GM21381 (cell line): ENCODE measurements at regions not wholly inside any gene's neighbourhood (a gene's known extent, or its start where the extent isn't known, plus 50 kb on each side); places are given as distances from the start of the nearest gene placed in this dataset.

Experiments used
- ATAC-seq: cut with Tn5 transposase; IDR thresholded peaks from one replicate; pipeline ENCODE4 v1.9.1; 2021; ENCODE audit warnings: mild to moderate bottlenecking, moderate library complexity; ENCODE audit not compliant: unreplicated experiment

GRCh38 chr15:98187549-98187948 is 227.0 kb downstream of the ARRDC4 start:
- no peak for ATAC-seq

DNA sequence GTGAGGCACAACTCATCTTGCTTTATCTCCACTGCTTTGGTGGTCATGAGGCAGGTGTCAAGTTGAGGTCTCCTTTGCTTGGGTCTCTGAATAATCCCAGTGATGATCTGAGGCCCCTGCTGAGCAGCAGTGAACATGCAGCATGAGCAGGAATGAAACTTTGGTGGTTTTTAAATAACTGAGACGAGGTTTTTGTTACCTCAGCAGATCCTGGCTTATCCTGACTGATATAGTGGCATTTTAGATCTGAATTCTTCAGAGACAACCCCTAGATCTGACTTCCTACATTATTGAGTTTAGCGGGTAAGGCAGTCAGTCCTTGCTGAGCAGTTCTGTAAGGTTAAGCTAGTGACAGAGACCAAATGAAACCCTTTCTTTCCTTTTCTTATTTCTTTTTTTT is 230.4 kb downstream of the ARRDC4 start:
- ATAC-seq: no peak

DNA sequence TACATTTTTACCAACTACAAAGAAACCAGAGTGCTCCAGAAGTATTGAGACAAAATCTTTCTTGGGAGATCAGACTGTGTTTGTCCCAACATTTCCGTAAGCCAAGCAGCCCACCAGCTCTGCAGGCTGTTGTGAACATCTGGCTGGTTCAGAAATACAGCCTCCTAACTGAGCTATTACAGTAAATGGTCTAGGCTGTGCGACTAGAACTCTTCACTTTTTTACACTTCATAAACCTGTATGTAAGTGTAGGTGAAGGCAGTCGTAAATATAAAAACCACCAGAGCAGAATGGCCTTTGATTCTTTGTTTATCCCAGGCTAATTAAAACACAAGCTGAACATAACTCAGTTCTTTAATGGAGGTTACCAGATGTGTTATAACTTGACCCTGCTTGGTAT is 235.3 kb downstream of the ARRDC4 start:
- ATAC-seq: no peak

GRCh38 chr15:98196371-98196770 is 235.9 kb downstream of the ARRDC4 start:
- no peak for ATAC-seq

DNA sequence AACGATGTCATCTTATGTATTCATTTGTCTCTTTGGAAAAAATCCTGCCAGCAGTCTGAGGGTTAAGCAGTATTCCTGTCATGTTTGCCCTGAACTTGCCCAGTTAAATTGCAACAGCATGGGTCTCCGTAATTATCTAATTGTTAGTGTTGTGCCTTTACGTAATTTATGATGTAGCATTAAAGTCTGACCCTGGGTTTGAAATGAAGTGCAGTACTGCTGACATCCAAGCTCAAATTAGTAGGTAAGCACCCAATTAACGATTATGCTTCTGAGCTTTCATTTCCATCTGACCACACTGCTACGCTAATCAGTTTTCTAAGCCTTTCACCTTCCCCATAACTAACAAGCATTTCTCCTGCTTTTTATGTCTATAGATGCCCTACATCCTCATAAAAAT is 241.8 kb downstream of the ARRDC4 start:
- no peak for ATAC-seq

DNA sequence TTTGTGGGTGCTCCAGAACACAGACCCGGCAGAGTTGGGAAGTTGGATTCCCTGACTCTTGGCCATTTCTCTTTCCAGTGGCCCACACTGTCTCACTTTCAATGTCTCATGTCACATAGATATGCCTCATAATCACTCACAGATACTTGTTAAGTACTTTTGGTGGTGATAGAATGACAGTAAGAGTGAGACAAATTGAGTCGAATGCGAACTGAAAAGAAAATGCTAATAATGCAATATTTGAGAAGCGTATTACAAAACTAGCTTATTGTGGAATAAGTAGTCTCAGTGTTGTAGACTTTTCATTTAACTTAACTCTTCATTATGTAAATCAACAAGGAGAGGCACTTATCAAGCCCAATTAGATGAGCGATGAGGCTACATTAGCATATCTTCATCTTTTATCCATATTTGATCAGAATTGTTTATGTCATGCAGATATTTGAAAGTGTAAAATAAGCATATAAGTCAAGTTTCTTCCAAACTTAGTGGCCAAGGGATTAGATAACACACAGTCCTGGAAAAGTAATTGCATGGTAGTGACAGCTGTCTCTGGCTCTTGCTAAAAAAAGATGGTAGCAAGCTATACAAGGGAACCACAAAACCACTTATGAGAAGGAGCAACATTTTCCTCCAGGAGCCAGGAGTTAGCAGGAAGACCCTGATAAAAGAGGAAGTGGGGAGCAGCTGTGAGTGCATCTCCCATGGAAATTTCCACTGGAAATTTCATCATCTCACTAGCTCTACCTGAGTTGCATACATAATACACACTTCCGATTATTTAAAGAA is 243.6 kb downstream of the ARRDC4 start:
- ATAC-seq: no peak

DNA sequence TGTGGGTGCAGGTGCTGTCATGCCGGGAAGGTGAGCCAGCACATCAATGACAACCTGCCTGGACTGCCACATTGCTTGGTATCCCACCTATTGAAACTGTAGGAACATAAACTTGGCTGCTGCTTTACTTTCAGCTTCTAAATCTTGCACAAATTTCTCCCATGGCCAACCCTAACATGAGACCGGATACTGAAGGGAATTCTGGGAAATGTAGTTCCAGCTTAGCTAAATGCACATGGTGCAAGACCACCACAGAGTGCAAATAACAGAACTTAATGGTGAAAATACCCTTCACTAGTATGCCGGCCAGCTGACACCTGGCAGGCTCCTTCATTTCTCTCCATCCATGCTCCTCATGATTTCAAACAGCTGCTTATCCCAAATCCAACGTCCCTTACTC is 247.4 kb downstream of the ARRDC4 start:
- no peak for ATAC-seq

- no peak for ATAC-seq
Measured at GRCh38 chr15:98213346-98213979, 253.0 kb downstream of the ARRDC4 start.

DNA sequence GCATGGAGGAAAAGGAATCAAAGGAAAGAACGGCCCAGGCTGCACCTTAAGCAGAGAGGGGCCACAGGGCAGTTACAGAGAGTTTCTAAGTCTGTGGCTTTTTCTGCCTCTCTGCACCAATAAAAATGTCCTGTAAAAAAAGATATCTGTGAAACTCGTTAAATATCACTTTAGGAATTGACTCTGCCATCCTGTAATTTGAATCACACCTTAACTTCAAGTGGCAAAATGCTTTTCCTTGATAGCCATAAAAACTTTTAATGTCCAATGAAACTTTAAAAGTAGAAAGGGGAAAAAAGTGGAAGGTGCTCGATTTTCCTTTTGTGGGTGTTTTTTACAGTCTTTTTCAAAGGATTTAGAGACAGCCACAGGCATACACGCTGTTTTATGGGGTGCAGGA is 255.7 kb downstream of the ARRDC4 start:
- no peak for ATAC-seq

DNA sequence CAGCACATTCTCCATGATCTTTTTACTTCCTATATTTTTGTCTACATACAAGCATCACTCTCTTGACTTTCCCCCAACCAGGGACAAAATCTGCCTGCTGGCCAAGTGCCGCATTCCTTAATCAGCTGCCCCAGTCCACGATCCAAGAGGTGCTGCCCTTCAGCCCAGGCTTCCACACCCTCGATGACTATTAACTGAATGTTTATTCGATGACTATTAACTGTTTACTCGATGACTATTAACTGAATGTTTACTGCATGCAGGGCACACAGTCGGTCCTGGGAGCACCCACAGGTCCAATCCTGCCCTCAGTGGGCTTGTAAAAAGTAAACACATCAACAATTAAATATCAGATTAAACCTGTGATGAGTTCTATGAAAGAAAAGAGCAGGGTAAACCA is 256.9 kb downstream of the ARRDC4 start:
- no peak for ATAC-seq

DNA sequence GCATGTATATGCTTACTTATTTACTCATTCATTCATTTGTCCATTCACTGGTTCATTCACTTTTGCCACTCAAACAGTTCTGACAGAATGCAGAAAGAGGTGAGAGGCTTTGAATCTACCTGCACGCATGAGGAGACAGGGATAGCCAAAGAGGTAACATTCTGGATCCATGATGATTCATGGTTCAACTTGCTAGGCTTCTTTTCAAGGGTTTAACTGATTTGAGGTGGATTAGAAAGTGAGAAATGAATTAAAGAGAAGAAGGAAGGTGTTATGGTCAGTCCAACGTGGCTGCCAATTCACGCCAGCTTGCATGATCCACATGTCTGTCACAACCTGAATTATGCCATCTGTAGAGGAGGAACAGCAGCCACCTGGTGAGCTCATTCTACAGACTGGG is 260.6 kb downstream of the ARRDC4 start:
- no peak for ATAC-seq

DNA sequence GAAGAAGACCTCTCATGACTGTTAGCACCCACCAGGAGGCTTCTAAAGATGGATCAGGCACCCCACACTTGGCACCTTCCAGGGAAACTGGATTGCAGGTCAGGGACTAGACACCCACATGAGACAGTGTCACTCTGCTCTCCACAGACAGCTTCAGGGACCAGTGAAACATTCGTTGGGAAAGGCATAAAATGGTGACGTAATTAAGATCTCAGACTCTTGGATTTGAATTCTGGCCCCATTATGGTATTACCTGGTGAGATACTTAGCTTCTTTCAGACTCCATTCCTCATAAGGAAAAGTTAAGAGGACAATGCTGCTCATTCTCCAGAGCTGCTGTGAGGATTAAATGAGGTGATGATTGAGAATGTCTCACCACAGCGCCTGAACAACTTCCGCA is 261.1 kb downstream of the ARRDC4 start:
- no peak for ATAC-seq

- no peak for ATAC-seq
Measured at GRCh38 chr15:98226149-98226548, 265.6 kb downstream of the ARRDC4 start.

- no peak for ATAC-seq
Measured at GRCh38 chr15:98226578-98226977, 266.1 kb downstream of the ARRDC4 start.

DNA sequence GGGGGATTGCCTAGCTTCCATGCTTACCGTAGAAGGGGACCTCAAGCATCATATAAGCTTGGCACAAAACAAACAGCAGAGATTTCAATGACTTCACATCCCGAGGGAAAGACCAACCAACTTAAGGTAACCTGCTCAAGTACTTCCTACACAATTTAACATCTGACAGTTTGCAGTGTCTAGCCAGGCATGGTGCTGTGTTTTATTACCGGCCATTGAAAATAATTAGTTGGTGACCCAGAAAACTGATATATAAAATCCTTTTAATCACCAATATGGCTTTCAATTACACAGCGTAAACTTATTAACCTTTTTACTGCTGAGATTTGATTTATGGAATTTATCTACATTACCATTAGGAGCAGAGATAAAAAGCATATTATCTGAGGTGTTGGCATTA is 268.3 kb downstream of the ARRDC4 start:
- no peak for ATAC-seq

- no peak for ATAC-seq
Measured at GRCh38 chr15:98230975-98231374, 270.5 kb downstream of the ARRDC4 start.

- no peak for ATAC-seq
Measured at GRCh38 chr15:98231696-98232440, 271.4 kb downstream of the ARRDC4 start.

GRCh38 chr15:98232761-98233160 is 272.3 kb downstream of the ARRDC4 start:
- no peak for ATAC-seq

GRCh38 chr15:98233873-98234272 is 273.4 kb downstream of the ARRDC4 start:
- no peak for ATAC-seq

GRCh38 chr15:98240303-98240702 is 279.8 kb downstream of the ARRDC4 start:
- no peak for ATAC-seq

DNA sequence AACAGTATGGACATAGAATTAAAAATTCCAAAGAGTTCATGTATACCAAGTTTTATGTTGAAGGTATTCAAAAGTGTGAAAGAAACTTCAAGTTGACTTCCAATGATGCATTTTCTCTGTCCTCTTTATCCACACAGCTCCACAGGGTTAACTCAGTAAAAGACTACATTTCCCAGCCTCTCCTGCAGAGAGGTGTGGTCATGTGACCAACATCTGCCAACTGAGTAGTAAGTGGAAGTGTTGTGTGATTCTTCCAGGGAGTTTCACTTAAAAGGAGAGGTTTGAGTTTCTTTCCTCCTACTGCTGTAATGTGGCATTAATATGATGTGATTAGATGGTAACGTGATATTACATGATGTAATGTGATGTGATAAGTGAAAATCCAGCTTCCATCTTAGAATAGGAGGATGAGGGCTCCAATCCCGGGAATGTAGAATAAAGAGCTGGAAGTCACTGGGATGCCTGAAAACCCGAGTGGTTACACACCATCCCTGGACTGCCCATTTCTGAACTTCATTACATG is 280.6 kb downstream of the ARRDC4 start:
- no peak for ATAC-seq

DNA sequence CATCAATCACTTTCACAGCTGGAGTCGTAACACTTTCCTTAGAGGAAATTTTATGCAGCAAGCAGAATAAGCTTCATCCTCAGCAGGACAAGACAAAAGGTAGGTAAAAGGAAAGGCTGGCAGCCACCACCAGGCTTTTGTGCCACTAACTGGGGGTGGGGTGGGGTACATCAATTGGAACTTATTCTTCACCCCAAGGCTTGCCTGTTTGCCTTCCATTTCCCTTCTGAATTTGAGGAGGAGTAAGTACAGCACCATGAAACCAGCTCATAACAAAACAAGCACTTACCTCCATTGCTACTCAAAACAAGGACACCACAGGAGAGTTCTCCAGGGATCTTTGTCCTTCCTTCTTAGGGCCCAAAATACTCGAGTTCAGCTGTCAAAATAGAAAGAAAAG is 296.8 kb downstream of the ARRDC4 start:
- no peak for ATAC-seq
